GM12878 (cell line): ENCODE measurements at regions not wholly inside any gene's neighbourhood (a gene's known extent, or its start where the extent isn't known, plus 50 kb on each side); places are given as distances from the start of the nearest gene placed in this dataset.

ENCODE experiments used
- ATF7 ChIP-seq: fragments of 450-650 bp; IDR thresholded peaks from 2 replicates; pipeline ENCODE4 v1.6.1; 2016; ENCODE audit warnings: low read depth, mild to moderate bottlenecking
- EZH2 ChIP-seq: IDR thresholded peaks from 2 replicates; pipeline ENCODE4 v1.6.1; 2012; ENCODE audit warnings: low read depth, mild to moderate bottlenecking, control low read depth, inconsistent platforms, low read length, borderline replicate concordance; ENCODE audit not compliant: control insufficient read depth
- FOXK2 ChIP-seq: fragments of 450-650 bp; IDR thresholded peaks from 2 replicates; pipeline ENCODE4 v1.6.1; 2017; ENCODE audit warnings: mild to moderate bottlenecking, moderate library complexity
- LARP7 ChIP-seq: fragments of 450-650 bp; IDR thresholded peaks from 2 replicates; pipeline ENCODE4 v1.6.1; 2017; ENCODE audit warnings: mild to moderate bottlenecking
- MTA3 ChIP-seq: IDR thresholded peaks from 2 replicates; pipeline ENCODE4 v1.6.1; 2012; ENCODE audit warnings: low read length, inconsistent platforms, borderline replicate concordance
- MYC ChIP-seq: IDR thresholded peaks from 2 replicates; pipeline ENCODE4 v1.6.1; 2011; ENCODE audit warnings: mild to moderate bottlenecking, low read length, moderate library complexity, inconsistent platforms; ENCODE audit not compliant: insufficient read depth, insufficient replicate concordance, insufficient read length, severe bottlenecking
- POLR2A ChIP-seq: IDR thresholded peaks from 2 replicates; pipeline ENCODE4 v1.6.1; 2011; ENCODE audit warnings: low read depth, mild to moderate bottlenecking, low read length
- SUZ12 ChIP-seq: fragments of 200-600 bp; sonication (generic); IDR thresholded peaks from one replicate; pipeline ENCODE4 v1.6.1; 2018; ENCODE audit warnings: antibody characterized with exemption, mild to moderate bottlenecking; ENCODE audit not compliant: unreplicated experiment
- ZNF274 ChIP-seq: IDR thresholded peaks from one replicate; pipeline ENCODE4 v1.8.0; 2011; ENCODE audit not compliant: insufficient read length, insufficient read depth
- TF ChIP-seq, protein P1 (sequence below), 3 experiments: IDR thresholded peaks in 2 of 3; conservative IDR thresholded peaks in 1 of 3; 2 replicates each; pipeline ENCODE4 v1.5.1; 2011; ENCODE audit warnings: low read depth in 3 of 3, low read length in 3 of 3, mild to moderate bottlenecking in 3 of 3, control low read depth in 2 of 3, moderate library complexity in 2 of 3, inconsistent platforms in 1 of 3, mixed read lengths in 1 of 3; ENCODE audit not compliant: control insufficient read depth in 2 of 3, insufficient read depth in 1 of 3; ENCODE audit errors: extremely low read depth in 1 of 3

- no peak for TF ChIP-seq MYC
- no peak for TF ChIP-seq LARP7
- TF ChIP-seq ATF7, result no peak
- TF ChIP-seq, protein P1, sequence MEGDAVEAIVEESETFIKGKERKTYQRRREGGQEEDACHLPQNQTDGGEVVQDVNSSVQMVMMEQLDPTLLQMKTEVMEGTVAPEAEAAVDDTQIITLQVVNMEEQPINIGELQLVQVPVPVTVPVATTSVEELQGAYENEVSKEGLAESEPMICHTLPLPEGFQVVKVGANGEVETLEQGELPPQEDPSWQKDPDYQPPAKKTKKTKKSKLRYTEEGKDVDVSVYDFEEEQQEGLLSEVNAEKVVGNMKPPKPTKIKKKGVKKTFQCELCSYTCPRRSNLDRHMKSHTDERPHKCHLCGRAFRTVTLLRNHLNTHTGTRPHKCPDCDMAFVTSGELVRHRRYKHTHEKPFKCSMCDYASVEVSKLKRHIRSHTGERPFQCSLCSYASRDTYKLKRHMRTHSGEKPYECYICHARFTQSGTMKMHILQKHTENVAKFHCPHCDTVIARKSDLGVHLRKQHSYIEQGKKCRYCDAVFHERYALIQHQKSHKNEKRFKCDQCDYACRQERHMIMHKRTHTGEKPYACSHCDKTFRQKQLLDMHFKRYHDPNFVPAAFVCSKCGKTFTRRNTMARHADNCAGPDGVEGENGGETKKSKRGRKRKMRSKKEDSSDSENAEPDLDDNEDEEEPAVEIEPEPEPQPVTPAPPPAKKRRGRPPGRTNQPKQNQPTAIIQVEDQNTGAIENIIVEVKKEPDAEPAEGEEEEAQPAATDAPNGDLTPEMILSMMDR (IDR thresholded peaks at IDR 0.05 in 2 of 3, conservative IDR thresholded peaks at IDR 0.05 in 1 of 3; ENCODE audit: control insufficient read depth in 2 of 3, extremely low read depth in 1 of 3, insufficient read depth in 1 of 3, low read depth in 3 of 3, low read length in 3 of 3), result no peak
- no peak for TF ChIP-seq SUZ12
- TF ChIP-seq FOXK2, result no peak
- TF ChIP-seq ZNF274, result no peak
- no peak for TF ChIP-seq MTA3
- TF ChIP-seq POLR2A, result no peak
- TF ChIP-seq EZH2, result no peak
These were observed 950.0 kb upstream of the NXPH2 start for GRCh38 chr2:139730197-139730596.
